Coronary artery (tissue), 2 donors: ENCODE measurements at regions not wholly inside any gene's neighbourhood (a gene's known extent, or its start where the extent isn't known, plus 50 kb on each side); places are given as distances from the start of the nearest gene placed in this dataset.

Source experiments
- DNase-seq: peaks from one replicate; pipeline ENCODE4 v3.0.0-alpha.2; 2017; ENCODE audit warnings: low spot score
- H3K27ac ChIP-seq, 2 donors: fragments of 200-600 bp; sonication (generic); one replicate each; pipeline ENCODE4 v1.5.1; 2016 to 2019
- H3K4me3 ChIP-seq: fragments of 200-600 bp; sonication (generic); 2 replicates; pipeline ENCODE4 v1.5.1; 2016; ENCODE audit warnings: mild to moderate bottlenecking, moderate library complexity
- TF ChIP-seq, protein P1 (sequence below): fragments of 200-600 bp; sonication (generic); IDR thresholded peaks from one replicate; pipeline ENCODE4 v1.5.1; 2019; ENCODE audit warnings: antibody characterized with exemption

DNA sequence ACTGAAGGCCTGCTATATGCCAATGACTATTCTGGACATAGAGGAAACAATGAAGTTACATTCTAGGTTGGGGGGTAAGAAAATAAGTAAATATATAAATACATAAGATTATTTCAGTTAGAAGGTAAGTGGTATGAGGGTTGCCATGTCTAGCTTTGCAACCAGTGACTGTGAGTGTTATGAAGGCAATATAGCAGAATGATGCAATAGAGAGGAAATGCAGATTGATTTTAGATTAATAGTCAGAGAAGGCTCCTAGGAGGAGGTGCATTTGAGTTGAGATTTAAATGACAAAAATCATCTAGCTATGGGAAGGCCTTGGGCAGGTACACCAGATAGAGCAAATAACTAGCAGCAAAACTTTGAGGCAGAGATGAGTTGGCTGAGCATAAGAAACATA is 243.2 kb downstream of the FBXO8 start:
- no peak overlapping the region for H3K4me3 ChIP-seq
- TF ChIP-seq, protein P1, sequence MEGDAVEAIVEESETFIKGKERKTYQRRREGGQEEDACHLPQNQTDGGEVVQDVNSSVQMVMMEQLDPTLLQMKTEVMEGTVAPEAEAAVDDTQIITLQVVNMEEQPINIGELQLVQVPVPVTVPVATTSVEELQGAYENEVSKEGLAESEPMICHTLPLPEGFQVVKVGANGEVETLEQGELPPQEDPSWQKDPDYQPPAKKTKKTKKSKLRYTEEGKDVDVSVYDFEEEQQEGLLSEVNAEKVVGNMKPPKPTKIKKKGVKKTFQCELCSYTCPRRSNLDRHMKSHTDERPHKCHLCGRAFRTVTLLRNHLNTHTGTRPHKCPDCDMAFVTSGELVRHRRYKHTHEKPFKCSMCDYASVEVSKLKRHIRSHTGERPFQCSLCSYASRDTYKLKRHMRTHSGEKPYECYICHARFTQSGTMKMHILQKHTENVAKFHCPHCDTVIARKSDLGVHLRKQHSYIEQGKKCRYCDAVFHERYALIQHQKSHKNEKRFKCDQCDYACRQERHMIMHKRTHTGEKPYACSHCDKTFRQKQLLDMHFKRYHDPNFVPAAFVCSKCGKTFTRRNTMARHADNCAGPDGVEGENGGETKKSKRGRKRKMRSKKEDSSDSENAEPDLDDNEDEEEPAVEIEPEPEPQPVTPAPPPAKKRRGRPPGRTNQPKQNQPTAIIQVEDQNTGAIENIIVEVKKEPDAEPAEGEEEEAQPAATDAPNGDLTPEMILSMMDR, result no peak
- no peak for DNase-seq

DNA sequence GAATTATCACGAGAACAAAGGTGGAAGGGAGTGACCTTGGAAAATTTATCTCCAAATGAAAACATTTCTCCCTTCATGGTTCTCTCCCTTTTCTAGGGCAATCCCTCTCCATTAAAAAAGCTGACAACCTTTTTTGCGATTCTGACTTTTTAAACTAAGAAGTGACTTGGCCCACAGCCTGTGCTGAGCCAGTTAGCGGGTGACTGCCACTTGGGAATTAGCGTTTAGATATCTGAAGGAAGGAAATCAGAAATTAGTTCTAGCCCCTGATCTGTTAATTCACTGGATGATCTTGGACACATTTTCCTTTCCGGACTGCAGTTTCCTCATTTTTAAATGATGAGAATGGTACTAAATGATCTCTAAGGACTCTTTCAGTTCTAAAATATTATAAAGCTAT is 245.0 kb downstream of the FBXO8 start:
- TF ChIP-seq, protein P1, result no peak
- H3K4me3 ChIP-seq, result no peak overlapping the region
- H3K27ac ChIP-seq, result no peak overlapping the region

More for the DNA sequence above, 243.2 kb downstream of the FBXO8 start:
- H3K27ac ChIP-seq, result no peak overlapping the region

DNA sequence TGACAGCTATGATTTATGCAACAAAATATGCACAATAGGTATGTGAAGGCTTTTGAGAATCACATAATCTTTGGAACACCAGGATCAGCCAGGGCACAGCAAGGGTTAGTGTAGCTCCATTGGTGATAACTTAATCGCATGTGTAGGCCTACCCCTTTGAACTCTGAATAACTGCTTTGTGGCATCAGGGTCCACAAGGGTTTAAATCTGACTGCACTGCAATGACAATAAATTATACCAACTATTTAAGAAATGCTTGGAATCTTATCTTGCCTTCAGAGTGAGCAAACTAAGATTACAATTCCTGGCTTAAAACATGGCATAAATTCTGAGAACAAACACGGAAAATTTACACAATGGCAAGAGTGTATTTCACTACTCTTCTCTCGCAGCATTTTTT is 245.8 kb downstream of the FBXO8 start:
- H3K4me3 ChIP-seq, result no peak overlapping the region
- H3K27ac ChIP-seq, result no peak overlapping the region
- TF ChIP-seq, protein P1, result no peak
- DNase-seq, result no peak

More for the DNA sequence above, 245.0 kb downstream of the FBXO8 start:
- DNase-seq, result no peak

DNA sequence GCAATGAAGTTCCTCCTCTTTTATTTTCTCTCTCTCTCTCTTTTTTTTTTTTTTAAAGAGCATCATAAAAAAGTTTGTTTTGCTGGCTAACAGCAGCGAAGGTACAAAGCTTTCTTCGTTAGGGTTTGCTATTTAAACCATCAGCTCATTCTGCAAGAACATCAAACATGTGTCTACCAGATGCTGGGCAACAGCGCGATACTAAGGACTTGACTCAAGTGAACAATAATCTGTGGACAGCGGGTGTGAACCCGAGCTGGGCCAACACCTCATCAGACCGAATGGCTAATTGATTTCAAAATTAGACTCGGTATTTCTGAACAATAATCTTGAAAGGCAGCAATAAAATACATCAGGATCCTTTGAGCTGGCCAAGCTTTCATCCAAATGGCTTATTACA is 246.4 kb downstream of the FBXO8 start:
- no peak overlapping the region for H3K27ac ChIP-seq
- no peak overlapping the region for H3K4me3 ChIP-seq
- TF ChIP-seq, protein P1, result no peak
- DNase-seq, result no peak

DNA sequence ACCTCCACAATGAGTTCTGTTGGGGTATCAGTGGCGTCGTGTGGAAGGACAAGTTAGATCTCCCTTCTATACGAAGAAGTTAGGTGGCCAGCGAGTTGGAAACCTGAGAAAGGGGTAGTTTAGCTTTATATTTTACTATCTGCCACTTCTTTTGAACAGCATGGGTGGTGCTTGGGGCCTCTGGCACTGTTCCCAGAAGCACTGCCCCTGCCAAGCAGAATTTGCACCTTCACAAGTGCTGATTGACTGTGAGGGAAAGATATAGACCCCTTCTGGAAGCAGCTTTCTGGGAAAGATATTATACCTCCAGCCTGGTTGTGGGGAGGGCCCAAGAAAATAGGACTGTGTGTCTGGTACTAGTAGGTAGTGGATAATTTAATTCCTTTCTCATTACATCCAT is 246.9 kb downstream of the FBXO8 start:
- no peak overlapping the region for H3K4me3 ChIP-seq
- TF ChIP-seq, protein P1, result no peak
- H3K27ac ChIP-seq, result no peak overlapping the region
- DNase-seq, result no peak

DNA sequence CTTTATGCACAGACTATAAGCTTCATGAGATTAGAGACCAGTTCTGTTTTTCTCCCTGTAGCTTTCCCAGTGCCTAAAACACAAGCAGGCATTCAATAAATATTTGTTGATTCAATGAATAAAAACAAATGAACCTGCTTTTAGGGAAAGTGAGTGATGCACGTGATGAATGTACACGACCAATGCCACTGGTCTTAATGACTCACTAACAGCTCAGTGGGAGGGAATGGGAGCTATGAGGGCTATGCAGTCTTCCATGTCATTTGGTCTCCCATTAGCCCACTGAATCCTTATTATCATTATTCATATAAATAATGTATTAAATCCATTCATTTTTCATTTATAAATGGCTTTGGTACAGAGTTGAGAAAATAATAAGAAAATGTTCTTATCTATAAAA is 247.4 kb downstream of the FBXO8 start:
- H3K27ac ChIP-seq, result no peak overlapping the region
- no peak for DNase-seq
- no peak overlapping the region for H3K4me3 ChIP-seq
- TF ChIP-seq, protein P1, result no peak

DNA sequence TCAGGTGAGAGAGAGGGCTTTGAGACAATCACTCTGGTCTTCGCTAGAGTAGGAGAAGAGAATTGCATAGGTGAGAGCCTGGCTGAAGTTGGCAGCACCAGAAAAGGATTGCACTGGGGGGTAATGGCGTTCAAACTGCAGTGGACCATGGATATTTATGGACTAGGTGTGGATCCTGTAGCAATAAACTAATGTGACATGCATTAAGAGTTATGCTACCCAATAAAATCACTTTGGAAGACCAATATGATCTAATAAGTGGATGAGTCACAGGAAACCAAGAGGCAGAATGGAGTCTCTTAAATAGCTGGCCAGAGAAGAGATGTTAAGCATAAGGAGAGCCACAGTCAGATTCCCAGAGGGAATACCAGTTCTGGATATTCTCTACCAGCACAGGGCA is 259.8 kb downstream of the FBXO8 start:
- TF ChIP-seq, protein P1, result no peak
- Histone ChIP-seq H3K27ac (no peak overlapping the region), H3K4me3 (no peak overlapping the region)
- no peak for DNase-seq
